ENCODE measurements at regions not wholly inside any gene's neighbourhood (a gene's known extent, or its start where the extent isn't known, plus 50 kb on each side); places are given as distances from the start of the nearest gene placed in this dataset.

GRCh38 chr16:66135421-66135831 lies 231.1 kb upstream of the CDH5 start:
- TF ChIP-seq POLR2AphosphoS5 (IDR thresholded peaks at IDR 0.05) (no peak), CTCF (IDR thresholded peaks at IDR 0.05) (no peak), EP300 (IDR thresholded peaks at IDR 0.05) (no peak)
